H9 (cell line): ENCODE measurements at regions not wholly inside any gene's neighbourhood (a gene's known extent, or its start where the extent isn't known, plus 50 kb on each side); places are given as distances from the start of the nearest gene placed in this dataset.

Source experiments
- DNase-seq: peaks from one replicate; pipeline ENCODE4 v3.0.0-alpha.2; 2017
- H2AFZ ChIP-seq: one replicate; pipeline ENCODE4 v1.6.1; 2013; ENCODE audit warnings: mild to moderate bottlenecking, low read length, control low read depth, moderate library complexity
- H2AK5ac ChIP-seq: 2 replicates; pipeline ENCODE4 v1.6.1; 2013; ENCODE audit warnings: low read length, control low read depth, mixed read lengths; ENCODE audit not compliant: insufficient read length
- H2BK120ac ChIP-seq: one replicate; pipeline ENCODE4 v1.6.1; 2013; ENCODE audit warnings: low read depth, mild to moderate bottlenecking, low read length, control low read depth, inconsistent platforms; ENCODE audit not compliant: poor library complexity, severe bottlenecking
- H2BK12ac ChIP-seq: 2 replicates; pipeline ENCODE4 v1.6.1; 2013; ENCODE audit warnings: low read length, control low read depth, mixed read lengths, low read depth; ENCODE audit not compliant: insufficient read length
- H2BK15ac ChIP-seq: 2 replicates; pipeline ENCODE4 v1.6.1; 2013; ENCODE audit warnings: low read depth, low read length, control low read depth
- H2BK20ac ChIP-seq: one replicate; pipeline ENCODE4 v1.6.1; 2013; ENCODE audit warnings: low read depth, mild to moderate bottlenecking, low read length, control low read depth, inconsistent platforms; ENCODE audit not compliant: poor library complexity, severe bottlenecking
- H2BK5ac ChIP-seq: 2 replicates; pipeline ENCODE4 v1.6.1; 2013; ENCODE audit warnings: low read length, control low read depth, mixed read lengths; ENCODE audit not compliant: insufficient read length
- H3K14ac ChIP-seq: 2 replicates; pipeline ENCODE4 v1.6.1; 2013; ENCODE audit warnings: low read length, control low read depth; ENCODE audit not compliant: insufficient read depth
- H3K18ac ChIP-seq: 2 replicates; pipeline ENCODE4 v1.6.1; 2013; ENCODE audit warnings: low read depth, mild to moderate bottlenecking, mixed read lengths, low read length, control low read depth; ENCODE audit not compliant: insufficient read length
- H3K23ac ChIP-seq: 2 replicates; pipeline ENCODE4 v1.6.1; 2013; ENCODE audit warnings: low read length, control low read depth, mixed read lengths, low read depth; ENCODE audit not compliant: insufficient read length
- H3K23me2 ChIP-seq: 2 replicates; pipeline ENCODE4 v1.6.1; 2013; ENCODE audit warnings: low read depth, mild to moderate bottlenecking, mixed read lengths, low read length, control low read depth; ENCODE audit not compliant: insufficient read length, poor library complexity, severe bottlenecking
- H3K27ac ChIP-seq: 2 replicates; pipeline ENCODE4 v1.5.1; 2013; ENCODE audit warnings: low read length, control low read depth, mixed read lengths, low read depth; ENCODE audit not compliant: insufficient read length
- H3K27me3 ChIP-seq: 2 replicates; pipeline ENCODE4 v1.6.1; 2013; ENCODE audit warnings: low read length, control low read depth, inconsistent platforms; ENCODE audit not compliant: insufficient read depth
- H3K4ac ChIP-seq: 2 replicates; pipeline ENCODE4 v1.6.1; 2013; ENCODE audit warnings: low read depth, mild to moderate bottlenecking, control low read depth, inconsistent platforms, low read length, moderate library complexity
- H3K4me1 ChIP-seq: 2 replicates; pipeline ENCODE4 v1.6.1; 2013; ENCODE audit warnings: low read length, control low read depth, inconsistent platforms; ENCODE audit not compliant: insufficient read depth
- H3K4me2 ChIP-seq: 2 replicates; pipeline ENCODE4 v1.6.1; 2013; ENCODE audit warnings: low read length, control low read depth, mixed read lengths; ENCODE audit not compliant: insufficient read length, insufficient read depth
- H3K56ac ChIP-seq: 2 replicates; pipeline ENCODE4 v1.6.1; 2013; ENCODE audit warnings: low read depth, mild to moderate bottlenecking, mixed read lengths, low read length, control low read depth; ENCODE audit not compliant: insufficient read length
- H3K79me1 ChIP-seq: 2 replicates; pipeline ENCODE4 v1.6.1; 2013; ENCODE audit warnings: low read depth, mild to moderate bottlenecking, moderate library complexity, low read length, control low read depth, inconsistent platforms; ENCODE audit not compliant: insufficient read depth, poor library complexity, severe bottlenecking
- H3K79me2 ChIP-seq: 2 replicates; pipeline ENCODE4 v1.6.1; 2013; ENCODE audit warnings: low read length, control low read depth, inconsistent platforms; ENCODE audit not compliant: insufficient read depth
- H3K9ac ChIP-seq: 2 replicates; pipeline ENCODE4 v1.6.1; 2013; ENCODE audit warnings: low read length, control low read depth, mixed read lengths; ENCODE audit not compliant: insufficient read length; ENCODE audit errors: extremely low read depth
- H3K9me3 ChIP-seq: one replicate; pipeline ENCODE4 v1.6.1; 2013; ENCODE audit warnings: low read depth, low read length, inconsistent platforms; ENCODE audit not compliant: control insufficient read depth
- H3T11ph ChIP-seq: one replicate; pipeline ENCODE4 v1.6.1; 2013; ENCODE audit warnings: mild to moderate bottlenecking, low read length, control low read depth, inconsistent platforms
- H4K20me1 ChIP-seq: one replicate; pipeline ENCODE4 v1.6.1; 2013; ENCODE audit not compliant: control insufficient read depth, insufficient read length, insufficient read depth
- H4K5ac ChIP-seq: 2 replicates; pipeline ENCODE4 v1.6.1; 2013; ENCODE audit warnings: low read depth, mild to moderate bottlenecking, mixed read lengths, low read length, control low read depth; ENCODE audit not compliant: insufficient read length
- H4K8ac ChIP-seq: replicated peaks from 2 replicates; pipeline ENCODE4 v1.6.1; 2013; ENCODE audit warnings: low read length, control low read depth, mixed read lengths, low read depth; ENCODE audit not compliant: insufficient read length
- H4K91ac ChIP-seq: 2 replicates; pipeline ENCODE4 v1.6.1; 2013; ENCODE audit warnings: low read depth, mild to moderate bottlenecking, moderate library complexity, mixed read lengths, low read length, control low read depth; ENCODE audit not compliant: insufficient read length
- H3K27ac Mint-ChIP-seq, 3 experiments: 2 replicates in 2 of 3; 3 replicates in 1 of 3; pipeline ENCODE4 v1.8.0; 2020 to 2021; ENCODE audit warnings: mixed read lengths in 3 of 3, mild to moderate bottlenecking in 1 of 3, moderate library complexity in 1 of 3
- H3K27me3 Mint-ChIP-seq: 2 replicates; pipeline ENCODE4 v1.8.0; 2021; ENCODE audit warnings: low read depth, mild to moderate bottlenecking, moderate library complexity, mixed read lengths
- H3K36me3 Mint-ChIP-seq, 3 experiments: 2 replicates in 2 of 3; 3 replicates in 1 of 3; pipeline ENCODE4 v1.8.0; 2020 to 2021; ENCODE audit warnings: low read depth in 3 of 3, mixed read lengths in 3 of 3; ENCODE audit not compliant: insufficient read depth in 1 of 3
- H3K4me1 Mint-ChIP-seq, 2 experiments: 2 replicates each; pipeline ENCODE4 v1.8.0; 2020; ENCODE audit warnings: mixed read lengths in 2 of 2
- H3K4me3 Mint-ChIP-seq, 2 experiments: 2 replicates in 1 of 2; 3 replicates in 1 of 2; pipeline ENCODE4 v1.8.0; 2020 to 2021; ENCODE audit warnings: mild to moderate bottlenecking in 2 of 2, mixed read lengths in 2 of 2, moderate library complexity in 1 of 2
- H3K9me3 Mint-ChIP-seq, 2 experiments: 2 replicates in 1 of 2; 3 replicates in 1 of 2; pipeline ENCODE4 v1.8.0; 2020; ENCODE audit warnings: mild to moderate bottlenecking in 2 of 2, mixed read lengths in 2 of 2, moderate library complexity in 1 of 2
- WGBS: extraction: QIAGEN DNeasy Blood & Tissue Kit; methylation state at CpG from one replicate; pipeline ENCODE4 v1.1.7; 2013; ENCODE audit warnings: missing lambda C conversion rate, low lambda C conversion rate, mixed read lengths; ENCODE audit not compliant: insufficient read length; ENCODE audit errors: extremely low coverage; 5-methylcytosine and 5-hydroxymethylcytosine counted together
- TF ChIP-seq, protein P1 (sequence below): fragments of 200-600 bp; sonication (generic); conservative IDR thresholded peaks from 3 replicates; pipeline ENCODE4 v1.8.0; 2021; ENCODE audit warnings: antibody characterized with exemption, mild to moderate bottlenecking

DNA sequence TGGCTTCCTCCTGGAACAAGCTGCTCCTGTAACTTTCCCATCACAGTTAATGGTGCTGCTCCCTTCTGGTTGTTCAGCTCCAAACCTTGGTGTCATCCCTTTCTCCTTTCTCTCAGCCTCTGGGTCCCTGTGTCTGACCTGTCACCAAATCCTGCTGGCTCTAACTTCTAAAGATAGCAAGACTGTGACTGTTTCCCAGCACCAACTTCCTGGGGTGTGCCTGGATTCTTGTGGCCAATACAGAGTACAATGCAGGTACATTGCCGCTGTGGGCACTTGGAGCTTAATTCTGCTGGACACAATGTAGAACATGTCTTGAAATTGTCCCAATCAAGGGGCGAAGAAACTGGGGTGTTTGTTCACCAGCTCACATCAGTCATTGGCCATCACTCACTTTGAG is 156.7 kb upstream of the CSF3R start:
- Histone ChIP-seq H2BK15ac (no peak overlapping the region), H3K9me3 (no peaks in the 10 kb centered on the region), H4K5ac (no peak overlapping the region), H3K4me1 (no peaks in the 10 kb centered on the region), H2AFZ (no peak overlapping the region), H3K18ac (no peak overlapping the region), H3K23me2 (no peaks in the 10 kb centered on the region), H3K23ac (no peak overlapping the region), H3K4ac (no peak overlapping the region), H3T11ph (no peak overlapping the region), H2BK5ac (no peak overlapping the region), H4K91ac (no peak overlapping the region), H4K20me1 (no peaks in the 10 kb centered on the region), H3K27me3 (no peaks in the 10 kb centered on the region), H3K9ac (no peak overlapping the region), H3K79me1 (no peaks in the 10 kb centered on the region), H3K56ac (no peak overlapping the region), H2BK12ac (no peak overlapping the region), H3K79me2 (no peaks in the 10 kb centered on the region), H4K8ac (no peak overlapping the region), H3K14ac (no peak overlapping the region), H2BK120ac (no peak overlapping the region), H2AK5ac (no peak overlapping the region), H2BK20ac (no peak overlapping the region), H3K27ac (no peak overlapping the region), H3K4me2 (no peak overlapping the region)
- Mint-ChIP-seq H3K4me1 (no peaks in the 10 kb centered on the region; a peak in 1 of 4 replicates), H3K9me3 (no peaks in the 10 kb centered on the region), H3K27me3 (peaks cover 2% of the 10 kb centered on the region), H3K4me3 (no peak overlapping the region), H3K27ac (no peak overlapping the region), H3K36me3 (no peaks in the 10 kb centered on the region)
- no peak for DNase-seq
- no CpG with 5 or more reads among the region's 2 CpGs for WGBS
- TF ChIP-seq, protein P1, sequence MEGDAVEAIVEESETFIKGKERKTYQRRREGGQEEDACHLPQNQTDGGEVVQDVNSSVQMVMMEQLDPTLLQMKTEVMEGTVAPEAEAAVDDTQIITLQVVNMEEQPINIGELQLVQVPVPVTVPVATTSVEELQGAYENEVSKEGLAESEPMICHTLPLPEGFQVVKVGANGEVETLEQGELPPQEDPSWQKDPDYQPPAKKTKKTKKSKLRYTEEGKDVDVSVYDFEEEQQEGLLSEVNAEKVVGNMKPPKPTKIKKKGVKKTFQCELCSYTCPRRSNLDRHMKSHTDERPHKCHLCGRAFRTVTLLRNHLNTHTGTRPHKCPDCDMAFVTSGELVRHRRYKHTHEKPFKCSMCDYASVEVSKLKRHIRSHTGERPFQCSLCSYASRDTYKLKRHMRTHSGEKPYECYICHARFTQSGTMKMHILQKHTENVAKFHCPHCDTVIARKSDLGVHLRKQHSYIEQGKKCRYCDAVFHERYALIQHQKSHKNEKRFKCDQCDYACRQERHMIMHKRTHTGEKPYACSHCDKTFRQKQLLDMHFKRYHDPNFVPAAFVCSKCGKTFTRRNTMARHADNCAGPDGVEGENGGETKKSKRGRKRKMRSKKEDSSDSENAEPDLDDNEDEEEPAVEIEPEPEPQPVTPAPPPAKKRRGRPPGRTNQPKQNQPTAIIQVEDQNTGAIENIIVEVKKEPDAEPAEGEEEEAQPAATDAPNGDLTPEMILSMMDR: no peak
